Thyroid gland (tissue), 4 donors: ENCODE measurements at regions not wholly inside any gene's neighbourhood (a gene's known extent, or its start where the extent isn't known, plus 50 kb on each side); places are given as distances from the start of the nearest gene placed in this dataset.

Experiments used
- POLR2A ChIP-seq, 2 donors: fragments of 450-650 bp; IDR thresholded peaks; one replicate each; pipeline ENCODE4 v1.6.1; 2017; ENCODE audit warnings: antibody characterized with exemption in 2 of 2, mild to moderate bottlenecking in 2 of 2, moderate library complexity in 1 of 2
- TF ChIP-seq, protein P1 (sequence below), 6 experiments: fragments of 200-600 bp in 3 of 6; fragments of 450-650 bp in 3 of 6; sonication (generic) in 3 of 6; IDR thresholded peaks; one replicate each; pipeline ENCODE4 v1.5.1; 2016 to 2019; ENCODE audit warnings: antibody characterized with exemption in 6 of 6, mild to moderate bottlenecking in 2 of 6, inconsistent platforms in 1 of 6, moderate library complexity in 1 of 6

DNA sequence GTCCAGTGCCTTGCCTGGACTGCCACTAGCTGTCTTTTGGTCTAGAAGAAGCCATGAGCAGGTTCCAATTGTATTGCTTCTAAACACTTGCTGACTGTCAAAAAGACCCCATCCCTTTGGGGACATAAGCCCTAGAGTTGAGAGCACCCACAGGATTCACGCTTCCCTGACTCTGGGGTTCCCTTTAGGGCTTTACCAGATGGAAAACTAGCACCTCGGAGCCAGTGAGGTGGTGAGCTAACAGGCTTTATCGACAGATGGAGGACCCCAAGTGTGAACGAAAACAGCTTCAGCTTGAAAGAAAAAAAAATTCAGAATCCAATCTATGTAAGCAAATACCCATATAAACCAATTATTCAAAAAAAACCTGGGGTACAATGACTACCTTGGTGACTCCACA is 90.8 kb downstream of the NAA11 start:
- TF ChIP-seq, protein P1, sequence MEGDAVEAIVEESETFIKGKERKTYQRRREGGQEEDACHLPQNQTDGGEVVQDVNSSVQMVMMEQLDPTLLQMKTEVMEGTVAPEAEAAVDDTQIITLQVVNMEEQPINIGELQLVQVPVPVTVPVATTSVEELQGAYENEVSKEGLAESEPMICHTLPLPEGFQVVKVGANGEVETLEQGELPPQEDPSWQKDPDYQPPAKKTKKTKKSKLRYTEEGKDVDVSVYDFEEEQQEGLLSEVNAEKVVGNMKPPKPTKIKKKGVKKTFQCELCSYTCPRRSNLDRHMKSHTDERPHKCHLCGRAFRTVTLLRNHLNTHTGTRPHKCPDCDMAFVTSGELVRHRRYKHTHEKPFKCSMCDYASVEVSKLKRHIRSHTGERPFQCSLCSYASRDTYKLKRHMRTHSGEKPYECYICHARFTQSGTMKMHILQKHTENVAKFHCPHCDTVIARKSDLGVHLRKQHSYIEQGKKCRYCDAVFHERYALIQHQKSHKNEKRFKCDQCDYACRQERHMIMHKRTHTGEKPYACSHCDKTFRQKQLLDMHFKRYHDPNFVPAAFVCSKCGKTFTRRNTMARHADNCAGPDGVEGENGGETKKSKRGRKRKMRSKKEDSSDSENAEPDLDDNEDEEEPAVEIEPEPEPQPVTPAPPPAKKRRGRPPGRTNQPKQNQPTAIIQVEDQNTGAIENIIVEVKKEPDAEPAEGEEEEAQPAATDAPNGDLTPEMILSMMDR (IDR thresholded peaks at IDR 0.05): no peak
- no peak for TF ChIP-seq POLR2A (IDR thresholded peaks at IDR 0.05)
